PC-3 (cell line): ENCODE measurements at regions not wholly inside any gene's neighbourhood (a gene's known extent, or its start where the extent isn't known, plus 50 kb on each side); places are given as distances from the start of the nearest gene placed in this dataset.

Experiments
- CTCF ChIP-seq: fragments of 300-600 bp; sonication (generic); conservative IDR thresholded peaks from 2 replicates; pipeline ENCODE4 v1.5.1; 2017; ENCODE audit warnings: antibody characterized with exemption, low read depth, mild to moderate bottlenecking, low read length
- EZH2 ChIP-seq: fragments of 300-600 bp; sonication (generic); IDR thresholded peaks from one replicate; pipeline ENCODE4 v1.6.1; 2017; ENCODE audit warnings: antibody characterized with exemption, mild to moderate bottlenecking, low read length; ENCODE audit not compliant: unreplicated experiment

- no peak for TF ChIP-seq CTCF
- no peak for TF ChIP-seq EZH2
These were observed 227.7 kb downstream of the CBLN4 start for GRCh38 chr20:55777641-55778040.
